B cell (primary cell): ENCODE measurements at regions not wholly inside any gene's neighbourhood (a gene's known extent, or its start where the extent isn't known, plus 50 kb on each side); places are given as distances from the start of the nearest gene placed in this dataset.

Experiments used
- ATAC-seq: fragments of 200-7000 bp; cut with Tn5 transposase; one replicate; pipeline ENCODE4 v1.10.0; 2021; ENCODE audit warnings: low read depth, mild to moderate bottlenecking, moderate number of reproducible peaks, moderate library complexity
- CTCF ChIA-PET: fragments of 350-600 bp; sonication (Branson Sonifier 250); formaldehyde crosslinking; loops from one replicate; lab custom pipeline; 2021; ENCODE audit warnings: antibody characterized with exemption, inconsistent platforms; lab: Charles Lee
- POLR2A ChIA-PET: fragments of 350-600 bp; sonication (Branson Sonifier 250); formaldehyde crosslinking; loops from one replicate; lab custom pipeline; 2021; ENCODE audit warnings: antibody characterized with exemption; lab: Charles Lee
- DNase-seq: peaks from one replicate; pipeline ENCODE4 v3.0.0; 2013
- H2AFZ ChIP-seq: 2 replicates; pipeline ENCODE4 v1.6.1; 2012; ENCODE audit warnings: mild to moderate bottlenecking, low read depth, low read length; ENCODE audit not compliant: insufficient read depth, poor library complexity, severe bottlenecking
- H3K27ac ChIP-seq, 2 donors: 1 replicate in 1 of 2; 2 replicates in 1 of 2; pipeline ENCODE4 v1.5.1; 2012 to 2013; ENCODE audit warnings: low read length in 2 of 2, mild to moderate bottlenecking in 2 of 2, moderate library complexity in 1 of 2
- H3K27me3 ChIP-seq, 4 experiments: fragments of 200-600 bp in 1 of 4; sonication (generic) in 1 of 4; replicated peaks in 1 of 4; 1 replicate in 2 of 4; 2 replicates in 2 of 4; pipeline versions ENCODE4 v1.6.1 to v1.7.0; 2013 to 2016; ENCODE audit warnings: low read length in 3 of 4, mild to moderate bottlenecking in 2 of 4, mixed read lengths in 1 of 4, moderate library complexity in 1 of 4; ENCODE audit not compliant: insufficient read depth in 4 of 4, control insufficient read depth in 3 of 4; ENCODE audit errors: control extremely low read depth in 1 of 4
- H3K36me3 ChIP-seq, 2 experiments: replicated peaks in 1 of 2; 1 replicate in 1 of 2; 2 replicates in 1 of 2; pipeline versions ENCODE4 v1.6.1 to v1.7.1; 2013; ENCODE audit warnings: low read length in 1 of 2; ENCODE audit not compliant: insufficient read depth in 2 of 2, control insufficient read depth in 1 of 2; ENCODE audit errors: control extremely low read depth in 1 of 2, extremely low read depth in 1 of 2
- H3K4me1 ChIP-seq, 2 donors: fragments of 200-600 bp in 1 of 2; sonication (generic) in 1 of 2; 1 replicate in 1 of 2; 2 replicates in 1 of 2; pipeline versions ENCODE4 v1.5.1 to v1.6.1; 2013 to 2017; ENCODE audit warnings: low read length in 2 of 2; ENCODE audit not compliant: control insufficient read depth in 2 of 2, insufficient read depth in 2 of 2
- H3K4me2 ChIP-seq: replicated peaks from 2 replicates; pipeline ENCODE3; 2012; ENCODE audit warnings: mild to moderate bottlenecking, low read depth, low read length; ENCODE audit not compliant: poor library complexity, severe bottlenecking
- H3K4me3 ChIP-seq, 5 experiments: fragments of 200-600 bp in 1 of 5; sonication (generic) in 1 of 5; 1 replicate in 3 of 5; 2 replicates in 2 of 5; pipeline versions ENCODE4 v1.5.1 to v1.7.0; 2011 to 2016; ENCODE audit warnings: low read length in 4 of 5, mild to moderate bottlenecking in 4 of 5, low read depth in 2 of 5, control low read depth in 1 of 5, moderate library complexity in 1 of 5; ENCODE audit not compliant: insufficient read depth in 1 of 5; ENCODE audit errors: control extremely low read depth in 1 of 5, extremely low read depth in 1 of 5
- H3K79me2 ChIP-seq: fragments of 200-600 bp; sonication (generic); one replicate; pipeline ENCODE4 v1.6.0; 2016; ENCODE audit warnings: low read length; ENCODE audit not compliant: control insufficient read depth, insufficient read depth
- H3K9ac ChIP-seq: fragments of 200-600 bp; sonication (generic); 2 replicates; pipeline ENCODE4 v1.6.1; 2017; ENCODE audit warnings: mild to moderate bottlenecking, low read length, moderate library complexity
- H3K9me3 ChIP-seq, 3 donors: one replicate each; pipeline versions ENCODE4 v1.6.1 to v1.7.1; 2013; ENCODE audit warnings: low read length in 2 of 3; ENCODE audit not compliant: control insufficient read depth in 2 of 3, insufficient read depth in 1 of 3; ENCODE audit errors: control extremely low read depth in 1 of 3
- H4K20me1 ChIP-seq: 2 replicates; pipeline ENCODE4 v1.6.0; 2012; ENCODE audit warnings: mild to moderate bottlenecking, low read length; ENCODE audit not compliant: insufficient read depth, control insufficient read depth, poor library complexity, severe bottlenecking
- H3K27ac Mint-ChIP-seq: one replicate; pipeline ENCODE4 v1.8.0; 2021; ENCODE audit warnings: mixed read lengths
- H3K27me3 Mint-ChIP-seq: one replicate; pipeline ENCODE4 v1.8.0; 2021; ENCODE audit warnings: mixed read lengths
- H3K4me1 Mint-ChIP-seq: one replicate; pipeline ENCODE4 v1.8.0; 2021; ENCODE audit warnings: mixed read lengths
- H3K4me3 Mint-ChIP-seq: one replicate; pipeline ENCODE4 v1.8.0; 2021; ENCODE audit warnings: mixed read lengths
- H3K9me3 Mint-ChIP-seq: one replicate; pipeline ENCODE4 v1.8.0; 2022; ENCODE audit warnings: mixed read lengths; ENCODE audit not compliant: insufficient read depth
- EZH2 ChIP-seq: IDR thresholded peaks from 2 replicates; pipeline ENCODE4 v1.6.1; 2012; ENCODE audit warnings: borderline replicate concordance, low read depth, mild to moderate bottlenecking, moderate library complexity, low read length; ENCODE audit not compliant: insufficient read depth, poor library complexity, severe bottlenecking
- WGBS: methylation state at CpG from one replicate; pipeline ENCODE4 v1.1.5; 2013; ENCODE audit warnings: missing lambda C conversion rate; ENCODE audit not compliant: insufficient coverage; 5-methylcytosine and 5-hydroxymethylcytosine counted together
- intact Hi-C: fragments of 100-400 bp; cut with micrococcal nuclease; formaldehyde crosslinking; loops from one replicate; pipeline ENCODE4 v1.10.0; 2022
- TF ChIP-seq, protein P1 (sequence below): fragments of 200-600 bp; IDR thresholded peaks from one replicate; pipeline ENCODE4 v1.8.0; 2022; ENCODE audit warnings: antibody characterized with exemption, mild to moderate bottlenecking

DNA sequence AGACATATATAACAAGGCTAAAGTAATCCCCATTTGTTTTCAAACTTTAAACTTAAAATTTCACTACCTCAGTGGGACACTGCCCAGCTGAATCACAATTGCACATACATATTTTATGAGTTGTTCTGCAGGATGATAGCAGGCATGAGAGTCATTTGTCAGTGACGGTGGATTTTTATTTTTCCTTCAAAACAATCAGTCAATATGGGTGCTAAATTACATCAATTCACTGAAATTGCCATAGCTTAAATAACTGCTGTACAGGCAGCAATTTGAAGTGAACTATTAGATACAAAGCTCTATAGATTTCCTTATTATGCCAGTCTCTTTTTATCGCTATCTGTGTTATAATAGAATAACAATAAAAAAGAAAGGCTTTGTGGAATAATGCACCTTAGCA is 784.6 kb upstream of the ANO3 start:
- H3K9me3 Mint-ChIP-seq = peaks cover 1% of the 10 kb centered on the region
- no peak for ATAC-seq
- no CpG with 5 or more reads among the region's 2 CpGs for WGBS

GRCh38 chr11:25562417-25562816 is 769.5 kb upstream of the ANO3 start:
- intact Hi-C loops = no loop called here
- WGBS = no CpG with 5 or more reads among the region's 2 CpGs
- H3K27ac ChIP-seq = no peak overlapping the region
- H3K4me1 ChIP-seq = no peaks in the 10 kb centered on the region
- H3K4me2 ChIP-seq = no peak overlapping the region
- TF ChIP-seq EZH2 = no peak
- TF ChIP-seq, protein P1, sequence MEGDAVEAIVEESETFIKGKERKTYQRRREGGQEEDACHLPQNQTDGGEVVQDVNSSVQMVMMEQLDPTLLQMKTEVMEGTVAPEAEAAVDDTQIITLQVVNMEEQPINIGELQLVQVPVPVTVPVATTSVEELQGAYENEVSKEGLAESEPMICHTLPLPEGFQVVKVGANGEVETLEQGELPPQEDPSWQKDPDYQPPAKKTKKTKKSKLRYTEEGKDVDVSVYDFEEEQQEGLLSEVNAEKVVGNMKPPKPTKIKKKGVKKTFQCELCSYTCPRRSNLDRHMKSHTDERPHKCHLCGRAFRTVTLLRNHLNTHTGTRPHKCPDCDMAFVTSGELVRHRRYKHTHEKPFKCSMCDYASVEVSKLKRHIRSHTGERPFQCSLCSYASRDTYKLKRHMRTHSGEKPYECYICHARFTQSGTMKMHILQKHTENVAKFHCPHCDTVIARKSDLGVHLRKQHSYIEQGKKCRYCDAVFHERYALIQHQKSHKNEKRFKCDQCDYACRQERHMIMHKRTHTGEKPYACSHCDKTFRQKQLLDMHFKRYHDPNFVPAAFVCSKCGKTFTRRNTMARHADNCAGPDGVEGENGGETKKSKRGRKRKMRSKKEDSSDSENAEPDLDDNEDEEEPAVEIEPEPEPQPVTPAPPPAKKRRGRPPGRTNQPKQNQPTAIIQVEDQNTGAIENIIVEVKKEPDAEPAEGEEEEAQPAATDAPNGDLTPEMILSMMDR = no peak
- H2AFZ ChIP-seq = no peak overlapping the region
- H3K79me2 ChIP-seq = no peaks in the 10 kb centered on the region
- H4K20me1 ChIP-seq = no peaks in the 10 kb centered on the region
- no peak overlapping the region for H3K27ac Mint-ChIP-seq
- no peaks in the 10 kb centered on the region for H3K36me3 ChIP-seq
- H3K4me1 Mint-ChIP-seq = no peaks in the 10 kb centered on the region
- no peak overlapping the region for H3K9ac ChIP-seq
- H3K9me3 Mint-ChIP-seq = no peaks in the 10 kb centered on the region
- ChIA-PET CTCF (no interaction called here), POLR2A (no interaction called here)
- no peaks in the 10 kb centered on the region for H3K27me3 Mint-ChIP-seq
- no peak overlapping the region for H3K4me3 Mint-ChIP-seq
- H3K27me3 ChIP-seq = no peaks in the 10 kb centered on the region
- no peak for ATAC-seq
- peaks cover 0 to 1% (median 0%) of the 10 kb centered on the region in 3 donors for H3K9me3 ChIP-seq
- DNase-seq = no peak
- no peak overlapping the region for H3K4me3 ChIP-seq

More for the DNA sequence above, 784.6 kb upstream of the ANO3 start:
- no peaks in the 10 kb centered on the region for H3K4me1 Mint-ChIP-seq
- Histone ChIP-seq H3K27me3 (no peaks in the 10 kb centered on the region), H3K4me3 (no peak overlapping the region), H3K27ac (no peak overlapping the region), H2AFZ (no peak overlapping the region), H3K4me1 (no peaks in the 10 kb centered on the region), H3K9ac (no peak overlapping the region), H3K4me2 (no peak overlapping the region), H3K79me2 (no peaks in the 10 kb centered on the region), H3K36me3 (no peaks in the 10 kb centered on the region), H3K9me3 (no peaks in the 10 kb centered on the region), H4K20me1 (no peaks in the 10 kb centered on the region)
- POLR2A ChIA-PET = no interaction called here
- TF ChIP-seq, protein P1 = no peak
- no peak for TF ChIP-seq EZH2
- CTCF ChIA-PET = no interaction called here
- H3K27me3 Mint-ChIP-seq = no peaks in the 10 kb centered on the region
- no peak overlapping the region for H3K4me3 Mint-ChIP-seq
- no peak for DNase-seq
- intact Hi-C loops = no loop called here
- no peak overlapping the region for H3K27ac Mint-ChIP-seq
